Left lobe of liver (tissue), 2 donors: ENCODE measurements at regions not wholly inside any gene's neighbourhood (a gene's known extent, or its start where the extent isn't known, plus 50 kb on each side); places are given as distances from the start of the nearest gene placed in this dataset.
"Not testable (repeated sequence)": the region's sequence is repeated elsewhere in the genome, so short reads cannot be mapped to it uniquely, and the experiment has no call there.

ENCODE experiments used
- ATAC-seq: fragments of 200-7000 bp; cut with Tn5 transposase; one replicate; pipeline ENCODE4 v1.9.1; 2020; ENCODE audit warnings: mild to moderate bottlenecking, moderate library complexity
- DNase-seq: peaks from one replicate; pipeline ENCODE4 v3.0.0-alpha.2; 2020; ENCODE audit warnings: low spot score
- donor health status: DM: no; HTN: no; CAD: no; lungs with moderate emphysema.
- donor health status: DM: no; HTN: yes; CAD: no.

- not testable (repeated sequence) for ATAC-seq, DNase-seq
These were observed 742.4 kb upstream of the RGMB start for GRCh38 chr5:98031036-98031435.

DNA sequence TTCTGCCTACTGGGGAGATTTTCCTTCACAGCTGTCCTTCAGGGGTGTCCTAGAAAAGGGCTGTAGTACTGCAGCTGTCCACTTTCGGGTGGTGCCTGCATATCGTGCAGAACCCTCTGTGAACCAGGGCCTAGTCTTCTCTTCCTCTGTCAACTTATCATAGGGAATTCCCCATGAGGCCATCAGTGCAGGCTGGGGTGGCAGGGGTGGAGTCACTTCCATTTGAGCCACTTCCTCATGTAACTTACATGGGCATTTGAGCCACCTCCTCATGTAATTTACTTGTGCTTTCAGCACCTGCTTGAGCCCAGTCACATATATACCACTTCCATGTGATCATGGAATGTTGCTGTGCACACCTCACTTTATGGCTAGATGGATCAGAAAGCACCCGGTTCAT lies 742.0 kb upstream of the RGMB start:
- ATAC-seq (no peak), DNase-seq (no peak)

DNA sequence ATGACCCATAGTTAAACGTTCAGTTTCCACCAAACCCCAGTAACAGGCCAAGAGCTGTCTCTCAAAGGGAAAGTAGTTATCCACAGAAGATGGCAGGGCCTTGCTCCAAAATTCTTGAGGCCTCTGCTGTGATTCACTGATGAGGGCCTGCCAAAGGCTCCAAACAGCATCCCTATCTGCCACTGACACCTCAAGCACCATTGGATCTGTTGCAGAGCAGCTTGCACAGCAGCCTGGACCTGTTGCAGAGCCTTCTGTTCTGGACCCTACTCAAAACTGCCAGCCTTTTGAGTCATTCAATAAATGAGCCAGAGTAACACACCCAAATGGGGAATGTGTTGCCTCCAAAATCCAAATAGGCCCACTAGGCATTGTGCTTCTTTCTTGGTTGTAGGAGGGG lies 741.5 kb upstream of the RGMB start:
- ATAC-seq (no peak), DNase-seq (no peak)

- DNase-seq (no peak), ATAC-seq (no peak)
These were observed 731.8 kb upstream of the RGMB start for GRCh38 chr5:98041661-98042060.

DNA sequence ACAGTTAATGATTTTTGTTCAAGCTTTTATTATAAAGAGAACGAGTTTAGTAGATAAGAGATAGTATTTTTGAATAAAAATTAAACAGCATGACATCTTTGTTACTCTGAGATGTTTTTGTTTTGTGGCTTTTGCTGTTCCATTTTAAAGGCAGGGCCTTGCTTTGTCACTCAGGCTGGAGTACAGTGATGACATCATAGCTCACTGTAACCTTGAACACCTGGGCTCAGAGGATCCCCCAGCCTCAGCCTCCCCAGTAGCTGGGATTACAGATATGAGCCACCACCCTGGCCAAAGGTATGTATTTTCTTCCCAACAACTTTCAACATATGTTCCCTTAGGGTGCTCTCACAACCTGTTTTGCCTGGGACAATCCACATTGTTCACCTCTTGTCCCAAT lies 730.9 kb upstream of the RGMB start:
- DNase-seq, result no peak
- no peak for ATAC-seq

- no peak for ATAC-seq
- DNase-seq, result no peak
These were observed 730.5 kb upstream of the RGMB start for GRCh38 chr5:98042961-98043360.

- DNase-seq (no peak), ATAC-seq (no peak)
These were observed 722.9 kb upstream of the RGMB start for GRCh38 chr5:98050583-98050982.

DNA sequence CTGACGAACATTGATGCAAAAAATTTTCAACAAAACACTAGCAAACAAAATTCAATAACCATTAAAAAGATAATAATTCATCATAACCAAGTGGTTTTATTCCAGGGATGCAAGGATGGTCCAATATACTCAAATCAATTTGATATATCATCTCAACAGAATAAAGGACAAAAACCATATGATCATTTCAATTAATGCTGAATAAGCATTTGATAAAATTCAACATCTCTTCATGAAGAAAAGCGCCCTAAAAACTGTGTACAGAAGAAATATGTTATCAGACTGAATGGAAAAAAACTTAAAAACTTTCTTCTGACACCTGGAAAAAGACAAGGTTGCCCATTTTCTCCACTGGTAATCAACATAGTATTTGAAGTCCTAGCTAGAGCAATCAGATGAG lies 720.3 kb upstream of the RGMB start:
- no peak for DNase-seq
- ATAC-seq, result no peak

DNA sequence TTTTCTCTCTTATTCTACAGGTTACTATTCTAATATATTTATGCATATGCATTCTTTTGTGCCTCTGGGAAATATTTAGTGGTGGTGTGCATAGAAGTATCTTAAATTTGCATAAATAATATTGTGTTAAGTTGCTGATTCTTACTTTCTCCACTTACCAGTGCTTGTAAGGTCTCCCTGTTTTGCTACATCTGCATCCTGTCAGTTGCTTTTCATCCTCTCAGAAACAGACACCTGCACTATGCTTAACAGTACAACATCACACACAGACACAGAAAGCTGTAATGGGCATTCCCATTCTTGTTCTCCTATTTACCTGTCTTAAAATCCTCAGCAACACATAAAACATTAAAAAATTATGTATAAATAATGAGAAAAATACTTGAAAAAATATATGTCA lies 713.3 kb upstream of the RGMB start:
- DNase-seq (no peak), ATAC-seq (no peak)

- DNase-seq, result no peak
- no peak for ATAC-seq
These were observed 709.3 kb upstream of the RGMB start for GRCh38 chr5:98064118-98064685.

DNA sequence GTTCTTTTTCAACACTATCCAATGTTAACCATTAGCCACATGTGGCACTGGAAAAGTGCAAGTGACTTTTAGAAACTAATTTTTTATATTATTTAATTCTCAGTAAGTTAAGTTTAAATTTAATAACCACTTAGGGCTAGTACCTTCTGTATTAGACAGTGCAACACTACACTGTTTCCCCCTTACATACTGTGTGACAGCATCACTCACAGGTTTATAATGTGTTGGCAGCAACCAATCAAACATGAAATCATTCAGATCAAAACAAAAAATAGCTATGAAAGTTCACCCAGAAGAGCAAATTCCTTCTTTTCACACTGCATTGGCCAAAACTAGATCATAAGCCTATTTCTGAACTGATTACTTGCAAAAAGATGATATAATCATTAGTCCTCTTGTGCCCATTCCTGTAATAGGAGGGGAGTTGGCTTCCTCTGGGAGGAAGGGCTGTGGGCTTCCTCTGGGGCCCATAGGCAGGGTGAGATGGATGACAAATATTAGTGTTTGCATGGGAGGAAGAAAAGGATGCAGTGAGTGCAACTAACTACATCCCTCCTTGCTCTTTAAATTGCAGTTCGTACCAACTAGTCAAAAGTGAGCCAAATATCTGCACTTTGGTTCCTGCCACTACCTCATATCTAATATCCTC lies 708.1 kb upstream of the RGMB start:
- DNase-seq (no peak), ATAC-seq (no peak)

GRCh38 chr5:98066910-98067309 lies 706.6 kb upstream of the RGMB start:
- DNase-seq, result no peak
- ATAC-seq, result no peak

GRCh38 chr5:98069876-98070512 lies 703.5 kb upstream of the RGMB start:
- no peak for ATAC-seq

GRCh38 chr5:98072921-98073320 lies 700.5 kb upstream of the RGMB start:
- DNase-seq, result no peak
- no peak for ATAC-seq

More at GRCh38 chr5:98069876-98070512, 703.5 kb upstream of the RGMB start:
- DNase-seq, result no peak

DNA sequence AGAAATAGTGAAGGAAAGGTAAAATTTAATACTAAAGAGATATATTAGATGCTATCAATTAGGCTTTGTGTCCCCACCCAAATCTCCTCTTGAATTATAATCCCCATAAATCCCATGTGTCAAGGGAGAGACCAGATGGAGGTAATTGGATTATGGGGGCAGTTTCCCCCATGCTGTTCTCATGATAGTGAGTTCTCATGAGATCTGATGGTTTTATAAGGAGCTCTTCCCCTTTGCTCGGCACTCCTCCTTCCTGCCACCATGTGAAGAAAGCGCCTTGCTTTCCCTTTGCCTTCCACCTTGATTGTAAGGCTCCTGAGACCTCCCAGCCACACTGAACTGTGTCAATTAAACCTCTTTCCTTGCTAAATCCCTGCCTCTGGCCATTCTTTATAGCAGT lies 697.0 kb upstream of the RGMB start:
- no peak for ATAC-seq
- no peak for DNase-seq

DNA sequence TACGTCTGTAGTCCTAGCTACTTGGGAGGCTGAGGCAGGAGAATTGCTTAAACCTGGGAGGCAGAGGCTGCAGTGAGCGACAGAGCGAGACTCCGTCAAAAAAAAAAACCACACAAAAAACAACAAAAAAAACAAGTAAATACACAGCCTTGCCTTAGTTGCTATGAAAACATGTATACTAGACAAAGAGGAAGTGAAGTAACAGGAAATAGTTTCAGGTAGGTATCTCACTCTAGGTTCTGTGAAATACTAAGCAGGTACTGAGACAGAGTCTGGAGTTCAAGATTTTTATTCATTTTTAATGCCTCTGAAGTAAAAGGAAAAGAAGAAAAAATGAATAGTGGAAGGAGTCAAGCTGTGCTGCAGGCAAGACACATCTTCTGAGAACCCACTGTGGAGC lies 687.9 kb upstream of the RGMB start:
- no peak for DNase-seq
- no peak for ATAC-seq

DNA sequence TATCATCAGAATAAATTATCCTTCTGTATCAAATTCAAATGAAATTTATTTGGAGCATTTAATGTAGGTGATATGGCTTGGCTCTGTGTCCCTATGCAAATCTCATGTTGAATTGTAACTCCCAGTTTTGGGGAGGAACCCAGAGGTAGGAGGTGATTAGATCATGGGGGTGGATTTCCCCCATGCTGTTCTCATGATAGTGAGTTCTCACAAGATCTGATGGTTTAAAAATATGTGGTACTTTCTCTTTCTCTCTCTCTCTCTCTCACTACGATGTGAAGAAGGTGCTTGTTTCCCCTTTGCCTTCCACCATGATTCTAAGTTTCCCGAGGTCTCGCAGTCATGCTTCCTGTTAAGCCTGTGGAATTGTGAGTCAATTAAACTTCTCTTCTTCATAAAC lies 678.4 kb upstream of the RGMB start:
- no peak for DNase-seq
- no peak for ATAC-seq

GRCh38 chr5:98096155-98096554 lies 677.3 kb upstream of the RGMB start:
- no peak for ATAC-seq
- DNase-seq, result no peak

DNA sequence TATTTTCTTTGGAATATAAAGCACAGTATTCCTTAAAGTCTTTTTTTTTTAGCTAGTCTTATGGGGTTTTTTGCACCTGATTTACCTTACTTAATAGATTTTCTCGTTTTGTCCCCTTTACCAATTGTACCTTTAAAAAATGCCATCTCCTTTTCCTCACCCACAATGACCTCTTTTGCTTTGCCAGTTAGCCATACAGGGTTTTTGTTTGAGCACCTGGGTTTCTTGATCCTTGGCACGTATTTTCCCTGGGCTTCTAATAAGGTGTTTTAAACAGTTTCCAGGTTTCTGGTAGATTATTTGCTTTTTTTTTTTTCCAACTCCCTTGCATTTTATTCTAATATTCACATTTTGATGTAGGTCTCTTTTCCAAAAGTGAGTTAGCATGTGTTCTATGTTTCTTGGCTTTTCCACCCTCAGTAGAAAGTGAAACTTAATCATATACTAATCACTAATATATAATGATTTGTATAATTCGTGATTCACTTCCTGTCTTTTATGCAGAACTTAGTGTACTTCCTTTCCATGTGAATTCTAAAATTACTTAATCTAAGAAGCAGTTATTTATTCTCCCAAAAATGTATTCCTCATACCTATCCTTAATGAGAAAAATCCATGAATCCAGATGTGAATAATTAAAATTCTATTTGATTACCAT lies 673.9 kb upstream of the RGMB start:
- ATAC-seq, result no peak
- DNase-seq, result no peak

DNA sequence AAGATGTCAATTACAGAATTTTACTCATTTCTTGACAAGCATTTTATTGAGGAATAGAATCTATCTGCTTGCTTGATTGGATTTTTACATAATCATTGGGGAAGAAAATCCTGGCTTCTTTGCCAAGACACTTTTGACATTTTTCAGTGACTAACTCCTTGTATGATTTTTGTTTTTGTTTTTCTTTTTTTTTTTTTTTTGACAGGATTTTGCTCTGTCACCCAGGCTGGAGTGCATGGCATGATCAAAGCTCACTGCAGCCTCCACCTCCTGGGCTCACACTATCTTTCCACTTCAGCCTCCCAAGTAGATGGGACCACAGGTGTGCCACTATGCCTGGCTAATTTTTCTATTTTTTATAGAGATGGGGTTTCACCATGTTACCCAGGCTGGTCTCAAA lies 672.3 kb upstream of the RGMB start:
- ATAC-seq (no peak), DNase-seq (no peak)

- ATAC-seq, result no peak
- no peak for DNase-seq
These were observed 670.5 kb upstream of the RGMB start for GRCh38 chr5:98102936-98103335.

DNA sequence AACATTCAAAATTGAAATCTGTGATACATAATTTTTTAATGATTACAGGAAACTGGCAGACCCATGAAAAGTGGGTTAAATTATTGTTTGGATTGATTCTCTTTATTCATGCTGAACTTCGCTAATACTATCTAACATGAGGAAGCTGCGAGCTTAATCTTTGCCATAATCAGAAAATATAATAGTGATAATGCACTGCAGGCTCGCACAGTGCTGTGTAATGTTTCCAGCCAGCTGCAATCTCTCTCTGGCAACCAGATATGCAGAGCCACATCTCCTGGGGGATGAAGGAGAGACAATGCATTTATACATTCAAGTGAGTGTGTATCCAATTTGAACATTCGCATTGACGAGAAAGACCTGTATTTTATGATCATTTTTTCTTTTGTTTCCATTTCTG lies 669.7 kb upstream of the RGMB start:
- DNase-seq (no peak), ATAC-seq (no peak)
